Cardiac muscle cell (in vitro differentiated cells and primary cell): ENCODE measurements at regions not wholly inside any gene's neighbourhood (a gene's known extent, or its start where the extent isn't known, plus 50 kb on each side); places are given as distances from the start of the nearest gene placed in this dataset.

Experiments
- DNase-seq, 2 donors: peaks; one replicate each; pipeline versions ENCODE4 v3.0.0 to v3.0.0-alpha.2; 2010 to 2017; ENCODE audit warnings: low read depth in 1 of 2, low spot score in 1 of 2
- H3K27ac ChIP-seq: fragments of 200-600 bp; sonication (generic); 2 replicates; pipeline ENCODE4 v1.5.1; 2016
- H3K27me3 ChIP-seq: fragments of 200-600 bp; sonication (generic); 2 replicates; pipeline ENCODE4 v1.6.0; 2016; ENCODE audit warnings: control low read depth
- H3K36me3 ChIP-seq: fragments of 200-600 bp; sonication (generic); 2 replicates; pipeline ENCODE4 v1.5.1; 2016; ENCODE audit warnings: control low read depth
- H3K4me1 ChIP-seq: fragments of 200-600 bp; sonication (generic); 2 replicates; pipeline ENCODE4 v1.8.1; 2017; ENCODE audit warnings: low read depth, mild to moderate bottlenecking, mixed run types
- H3K4me3 ChIP-seq: fragments of 200-600 bp; sonication (generic); 2 replicates; pipeline ENCODE4 v1.5.1; 2016; ENCODE audit warnings: mild to moderate bottlenecking
- H3K9me3 ChIP-seq: fragments of 200-600 bp; sonication (generic); 2 replicates; pipeline ENCODE4 v1.5.1; 2017; ENCODE audit warnings: low read depth, mild to moderate bottlenecking, control low read depth
- CTCF ChIP-seq: IDR thresholded peaks from 2 replicates; pipeline ENCODE4 v1.5.1; 2012; ENCODE audit warnings: low read depth, mild to moderate bottlenecking, low read length

GRCh38 chr4:188986271-188986689, 847.0 kb downstream of the TRIML1 start:
- TF ChIP-seq CTCF, result no peak
- no peaks in the 10 kb centered on the region for H3K4me1 ChIP-seq
- H3K4me3 ChIP-seq, result no peak overlapping the region
- DNase-seq, result no peak
- H3K36me3 ChIP-seq, result no peaks in the 10 kb centered on the region
- no peaks in the 10 kb centered on the region for H3K27me3 ChIP-seq
- no peak overlapping the region for H3K27ac ChIP-seq
- peaks cover 5% of the 10 kb centered on the region for H3K9me3 ChIP-seq

GRCh38 chr4:188987011-188987410, 847.8 kb downstream of the TRIML1 start:
- no peak for DNase-seq

GRCh38 chr4:188988131-188988530, 848.9 kb downstream of the TRIML1 start:
- no peak overlapping the region for H3K4me3 ChIP-seq
- H3K27ac ChIP-seq, result no peak overlapping the region
- no peak for TF ChIP-seq CTCF
- H3K27me3 ChIP-seq, result no peaks in the 10 kb centered on the region
- peaks cover 5% of the 10 kb centered on the region for H3K9me3 ChIP-seq
- H3K36me3 ChIP-seq, result no peaks in the 10 kb centered on the region
- no peaks in the 10 kb centered on the region for H3K4me1 ChIP-seq
- no peak for DNase-seq

More at GRCh38 chr4:188987011-188987410, 847.8 kb downstream of the TRIML1 start:
- Histone ChIP-seq H3K36me3 (no peaks in the 10 kb centered on the region), H3K4me1 (no peaks in the 10 kb centered on the region), H3K9me3 (peaks cover 5% of the 10 kb centered on the region), H3K27ac (no peak overlapping the region), H3K27me3 (no peaks in the 10 kb centered on the region), H3K4me3 (no peak overlapping the region)
- TF ChIP-seq CTCF, result no peak

- TF ChIP-seq CTCF, result no peak
Measured at GRCh38 chr4:188989371-188989770, 850.1 kb downstream of the TRIML1 start.

GRCh38 chr4:188992706-188993105, 853.5 kb downstream of the TRIML1 start:
- TF ChIP-seq CTCF, result no peak
- H3K4me1 ChIP-seq, result no peaks in the 10 kb centered on the region
- no peak overlapping the region for H3K4me3 ChIP-seq
- H3K9me3 ChIP-seq, result peaks cover 5% of the 10 kb centered on the region
- no peaks in the 10 kb centered on the region for H3K36me3 ChIP-seq
- H3K27me3 ChIP-seq, result no peaks in the 10 kb centered on the region
- DNase-seq, result no peak
- H3K27ac ChIP-seq, result no peak overlapping the region

More at GRCh38 chr4:188989371-188989770, 850.1 kb downstream of the TRIML1 start:
- Histone ChIP-seq H3K4me3 (no peak overlapping the region), H3K27me3 (no peaks in the 10 kb centered on the region), H3K4me1 (no peaks in the 10 kb centered on the region), H3K9me3 (peaks cover 5% of the 10 kb centered on the region), H3K27ac (no peak overlapping the region), H3K36me3 (no peaks in the 10 kb centered on the region)
- no peak for DNase-seq

- DNase-seq, result no peak
- TF ChIP-seq CTCF, result no peak
Measured at GRCh38 chr4:188993871-188994270, 854.6 kb downstream of the TRIML1 start.

More at GRCh38 chr4:188993871-188994270, 854.6 kb downstream of the TRIML1 start:
- H3K36me3 ChIP-seq, result no peaks in the 10 kb centered on the region
- peaks cover 5% of the 10 kb centered on the region for H3K9me3 ChIP-seq
- H3K27me3 ChIP-seq, result no peaks in the 10 kb centered on the region
- H3K4me1 ChIP-seq, result no peaks in the 10 kb centered on the region
- no peak overlapping the region for H3K4me3 ChIP-seq
- H3K27ac ChIP-seq, result no peak overlapping the region
